SK-N-MC (cell line): ENCODE measurements at regions not wholly inside any gene's neighbourhood (a gene's known extent, or its start where the extent isn't known, plus 50 kb on each side); places are given as distances from the start of the nearest gene placed in this dataset.

ENCODE experiments used
- FOXP2 ChIP-seq: optimal IDR thresholded peaks from 2 replicates; pipeline ENCODE3; 2011; ENCODE audit warnings: mild to moderate bottlenecking, moderate library complexity; ENCODE audit not compliant: insufficient read depth; ENCODE audit errors: extremely low read length, control extremely low read depth
- POLR2AphosphoS5 ChIP-seq: IDR thresholded peaks from 2 replicates; pipeline ENCODE4 v1.6.1; 2012; ENCODE audit warnings: mild to moderate bottlenecking, low read depth, low read length, borderline replicate concordance

DNA sequence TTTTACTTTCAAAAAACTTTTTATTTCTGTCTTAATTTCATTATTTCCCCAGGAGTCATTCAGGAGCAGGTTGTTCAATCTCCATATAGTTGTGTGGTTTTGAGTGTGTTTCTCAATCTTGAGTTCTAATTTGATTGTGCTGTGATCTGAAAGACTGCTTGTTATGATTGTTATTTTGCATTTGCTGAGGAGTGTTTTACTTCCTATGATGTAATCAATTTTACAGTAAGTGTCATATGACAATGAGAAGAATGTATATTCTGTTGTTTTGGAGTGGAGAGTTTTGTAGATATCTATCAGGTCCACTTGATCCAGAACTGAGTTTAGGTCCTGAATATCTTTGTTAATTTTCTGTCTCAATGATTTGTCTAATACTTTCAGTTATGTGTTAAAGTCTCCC is 706.9 kb upstream of the CTNND2 start:
- TF ChIP-seq FOXP2: no peak
- no peak for TF ChIP-seq POLR2AphosphoS5
